GM19240 (cell line): ENCODE measurements at regions not wholly inside any gene's neighbourhood (a gene's known extent, or its start where the extent isn't known, plus 50 kb on each side); places are given as distances from the start of the nearest gene placed in this dataset.
"Not testable (repeated sequence)": the region's sequence is repeated elsewhere in the genome, so short reads cannot be mapped to it uniquely, and the experiment has no call there.

Source experiments
- DNase-seq: peaks from one replicate; pipeline ENCODE4 v3.0.0; 2011; ENCODE audit warnings: low spot score; ENCODE audit not compliant: insufficient read length

GRCh38 chr5:171710451-171711024 is 75.1 kb upstream of the SMIM23 start:
- no peak for DNase-seq

- no peak for DNase-seq
Measured at GRCh38 chr5:171711571-171711970, 74.0 kb upstream of the SMIM23 start.

- no peak for DNase-seq
Measured at GRCh38 chr5:171712616-171713015, 73.0 kb upstream of the SMIM23 start.

DNA sequence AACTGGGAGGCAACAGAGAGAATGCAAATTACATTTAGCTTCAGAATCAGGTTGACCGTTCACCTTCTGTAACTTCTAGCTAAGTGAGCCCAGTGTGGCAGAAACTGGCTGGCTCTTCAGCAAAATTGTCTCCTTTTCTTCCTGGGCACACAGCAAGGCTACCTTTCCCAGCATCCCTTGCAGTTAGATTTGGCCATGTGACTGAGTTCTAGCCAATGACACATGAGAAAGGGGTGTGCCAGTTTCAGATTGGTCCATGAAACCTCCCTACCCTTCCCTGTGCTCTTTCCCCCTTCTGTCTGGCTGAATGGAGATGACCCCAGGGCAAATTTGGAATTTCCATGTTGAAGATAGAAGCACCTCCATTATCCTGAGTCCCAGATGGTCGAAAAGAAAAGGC is 72.5 kb upstream of the SMIM23 start:
- no peak for DNase-seq

- DNase-seq: no peak
Measured at GRCh38 chr5:171714261-171714660, 71.4 kb upstream of the SMIM23 start.

DNA sequence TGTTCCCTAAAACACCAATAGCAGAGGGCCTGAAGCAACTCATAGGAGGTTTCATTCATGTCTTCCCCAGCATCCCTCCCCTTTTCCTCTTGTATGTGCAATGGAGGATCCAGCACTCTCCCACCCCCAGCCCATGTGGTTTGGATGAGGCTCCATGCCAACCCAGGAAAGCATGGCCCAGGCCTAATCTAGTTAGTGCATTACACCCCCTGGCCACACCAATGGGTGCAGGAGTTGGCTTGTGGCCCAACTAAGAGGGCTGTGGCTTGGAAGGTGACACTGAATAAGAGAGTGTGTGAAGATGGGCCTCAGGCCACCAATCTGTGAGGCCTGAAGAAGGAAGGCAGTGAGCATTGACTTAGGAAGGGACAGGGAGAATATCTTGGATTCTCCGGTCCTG is 70.8 kb upstream of the SMIM23 start:
- no peak for DNase-seq

- DNase-seq: no peak
Measured at GRCh38 chr5:171715551-171715950, 70.1 kb upstream of the SMIM23 start.

DNA sequence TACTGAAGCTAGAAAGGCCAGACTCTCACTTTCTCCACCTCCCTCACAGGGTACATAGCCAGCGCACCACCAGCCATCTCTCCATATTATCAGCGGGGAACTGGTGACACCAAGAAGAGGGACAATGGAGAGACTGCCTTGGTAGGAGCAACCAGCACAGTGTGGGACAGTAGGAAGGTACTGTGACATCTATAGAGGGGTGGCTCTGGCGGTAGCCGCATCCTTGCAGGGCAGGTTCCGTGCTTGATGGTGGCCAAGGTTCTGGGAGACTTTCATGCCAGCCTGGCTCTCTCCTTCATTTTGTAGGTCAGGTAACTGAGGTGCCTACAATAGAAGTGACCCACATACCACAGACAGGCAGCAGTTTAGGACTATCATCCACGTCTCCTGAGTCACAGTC is 65.5 kb upstream of the SMIM23 start:
- DNase-seq: no peak

DNA sequence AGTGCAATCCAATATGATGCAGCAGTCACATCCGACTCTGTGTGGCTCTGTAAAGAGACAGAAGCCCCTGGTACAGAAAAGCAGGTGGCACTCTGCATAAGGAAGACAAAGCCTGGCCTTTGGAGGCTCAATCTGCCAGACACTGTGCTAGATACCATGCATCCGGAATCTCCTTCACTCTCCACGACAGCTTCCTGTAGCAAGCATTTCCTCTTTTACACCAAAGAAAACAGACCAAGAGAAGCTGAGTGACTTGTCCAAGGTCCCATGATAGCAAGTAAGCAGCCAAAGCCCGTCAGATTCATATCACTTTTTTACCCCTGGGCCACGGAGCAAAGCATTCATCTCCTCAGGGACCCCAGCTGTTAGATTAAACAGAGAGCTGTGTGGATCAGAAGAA is 64.2 kb upstream of the SMIM23 start:
- DNase-seq: no peak

DNA sequence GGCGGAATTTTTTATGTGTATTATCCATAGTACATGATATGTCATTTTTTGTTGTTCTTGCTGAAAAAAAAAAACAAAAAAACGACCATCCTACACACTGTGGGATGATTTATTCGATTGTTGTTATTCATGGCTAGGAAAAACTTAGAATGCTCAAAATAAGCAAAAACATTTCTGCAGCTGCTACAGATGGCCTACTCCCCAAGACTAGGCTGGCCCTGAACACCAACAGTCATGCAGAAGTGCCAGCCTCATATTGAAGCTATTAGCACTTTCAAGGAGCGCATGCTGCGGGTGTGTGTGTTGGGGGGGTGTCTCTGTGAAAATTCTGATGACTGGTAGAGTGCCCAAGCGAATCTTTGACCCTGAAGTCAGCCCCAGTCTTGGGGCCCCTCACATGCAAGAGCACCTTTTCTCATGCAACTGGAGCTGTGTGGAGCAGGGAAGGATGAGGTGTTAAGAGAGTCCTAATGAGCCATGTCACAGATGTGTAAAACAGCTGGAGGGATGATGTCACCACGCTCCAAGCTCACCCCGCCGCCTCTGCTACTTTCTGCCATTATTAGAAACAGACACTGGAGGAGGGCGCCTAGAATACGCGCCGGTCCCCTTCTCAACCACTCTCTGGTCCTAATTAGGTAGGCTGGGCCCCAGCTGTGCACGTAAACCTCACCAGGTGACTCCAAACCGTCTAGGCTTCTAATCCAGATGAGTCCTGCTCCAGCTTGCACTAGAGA is 61.0 kb upstream of the SMIM23 start:
- DNase-seq: no peak

- DNase-seq: no peak
Measured at GRCh38 chr5:171725205-171725601, 60.4 kb upstream of the SMIM23 start.

GRCh38 chr5:171726819-171727218 is 58.8 kb upstream of the SMIM23 start:
- DNase-seq: not testable (repeated sequence)

- DNase-seq: no peak
Measured at GRCh38 chr5:171728686-171729085, 56.9 kb upstream of the SMIM23 start.
